ENCODE measurements at regions not wholly inside any gene's neighbourhood (a gene's known extent, or its start where the extent isn't known, plus 50 kb on each side); places are given as distances from the start of the nearest gene placed in this dataset.
A peak's percentile ranks its signal among the peaks of the same experiment; 100 is the strongest.

DNA sequence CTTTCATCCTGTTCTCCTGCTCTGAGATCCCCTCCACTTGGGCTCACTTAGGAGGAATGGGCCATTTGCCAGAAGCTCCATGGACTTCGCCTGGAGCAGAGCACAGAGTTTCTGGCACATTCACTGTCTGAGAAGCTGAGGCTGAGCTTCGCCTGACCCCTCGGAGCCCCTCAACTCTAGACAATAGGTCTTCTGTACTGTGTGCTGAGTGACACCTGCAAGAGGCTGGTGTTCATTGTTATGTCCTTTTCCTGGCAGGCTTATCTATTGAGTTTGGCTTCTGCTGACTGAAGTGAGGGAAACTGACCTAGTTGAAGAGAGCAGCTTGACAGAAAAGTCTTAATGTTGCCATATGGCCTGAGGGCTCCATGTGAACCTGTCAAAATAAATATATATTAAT lies 124.3 kb downstream of the EHF start:
- no peaks in the 10 kb centered on the region for H4K20me1 ChIP-seq (ENCODE audit: insufficient read depth, low read length)
- no TSS peak for BruUV-seq (replicated peaks)
- H3K4me2 ChIP-seq (ENCODE audit: low read depth, low read length): peak overlapping the region; percentile 46; the same call in 1 of the 2 replicates
- no peaks in the 10 kb centered on the region for H3K9me3 ChIP-seq (ENCODE audit: low read length)
- no peak overlapping the region for H2AFZ ChIP-seq (ENCODE audit: low read length)
- ChIA-PET CTCF (ENCODE audit: low intra/inter-chr PET ratio, low total read pairs) (no interaction called here), POLR2A (interaction anchor here (1.3 kb wide), 1 partner anchor 80 kb away, joined by 3 read pairs; no protein-coding TSS in a partner anchor)
- peak; percentile 23 for DNase-seq (ENCODE audit: low spot score)
- in situ Hi-C loops (cut with HindIII; ENCODE audit: extremely low pct_ligation_motif_present, low pct_unique_long_range_greater_than_20kb): no loop called here
- H3K4me1 ChIP-seq (ENCODE audit: insufficient read depth, low read length): peaks cover 15% of the 10 kb centered on the region
- H3K79me2 ChIP-seq (ENCODE audit: insufficient read depth, low read length): no peaks in the 10 kb centered on the region
- H3K4me3 ChIP-seq (replicated peaks in 1 of 3; ENCODE audit: insufficient read depth in 1 of 3, low read depth in 2 of 3, low read length in 3 of 3): no peak overlapping the region
- 0% methylated on average over 3 of the region's 3 CpGs for WGBS (ENCODE audit: low lambda C conversion rate)
- no peaks in the 10 kb centered on the region; a peak in 1 of 5 replicates for H3K27me3 ChIP-seq (ENCODE audit: control insufficient read depth in 1 of 2, insufficient read depth in 2 of 2, low read length in 2 of 2)
- ATAC-seq: peak; percentile 43
- H3K9ac ChIP-seq (ENCODE audit: insufficient read depth, low read depth, low read length): no peak overlapping the region
- intact Hi-C loops (cut with micrococcal nuclease; ENCODE audit: unreplicated experiment): loop anchor here (10.0 kb wide), 1 partner anchor 150 kb away; no protein-coding TSS in a partner anchor
- H3K36me3 ChIP-seq (replicated peaks in 1 of 2; ENCODE audit: control insufficient read depth in 1 of 2, insufficient read depth in 2 of 2, low read length in 2 of 2): no peaks in the 10 kb centered on the region
- FAIRE-seq: no peak
- no peak overlapping the region for H3K27ac ChIP-seq (ENCODE audit: extremely low read length, insufficient read depth, low read length)
- TF ChIP-seq SRSF4 (IDR thresholded peaks at IDR 0.05; ENCODE audit: low read depth, low read length, poor library complexity, severe bottlenecking): no peak
- TF ChIP-seq NR2C2 (CRISPR knock-in tag; IDR thresholded peaks at IDR 0.05; ENCODE audit: borderline replicate concordance): no peak
- no peak for TF ChIP-seq ZNF160 (CRISPR knock-in tag; IDR thresholded peaks at IDR 0.05)
- TF ChIP-seq PHF20 (CRISPR knock-in tag; IDR thresholded peaks at IDR 0.05): no peak
- no peak for TF ChIP-seq SOX13 (IDR thresholded peaks at IDR 0.05)
- TF ChIP-seq SOX13 (CRISPR knock-in tag; conservative IDR thresholded peaks at IDR 0.05 in 1 of 2, IDR thresholded peaks at IDR 0.05 in 1 of 2): peak in 1 of 2 experiments; percentile 85; a peak in 2 of 4 replicates
- no peak for TF ChIP-seq POLR2A (IDR thresholded peaks at IDR 0.05; ENCODE audit: insufficient read depth in 1 of 2, low read depth in 2 of 2, low read length in 2 of 2)
- TF ChIP-seq TMF1 (CRISPR knock-in tag; IDR thresholded peaks at IDR 0.05; ENCODE audit: low read depth): no peak
- no peak for TF ChIP-seq ZFP90 (CRISPR knock-in tag; IDR thresholded peaks at IDR 0.05; ENCODE audit: borderline replicate concordance)
- TF ChIP-seq MIER2 (CRISPR knock-in tag; IDR thresholded peaks at IDR 0.05): no peak
- TF ChIP-seq ZNF547 (CRISPR knock-in tag; IDR thresholded peaks at IDR 0.05): no peak
- no peak for TF ChIP-seq NFIB (CRISPR knock-in tag; IDR thresholded peaks at IDR 0.05; ENCODE audit: borderline replicate concordance)
- no peak for TF ChIP-seq ZFP36L2 (CRISPR knock-in tag; IDR thresholded peaks at IDR 0.05)
- no peak for TF ChIP-seq SRY (CRISPR knock-in tag; IDR thresholded peaks at IDR 0.05)
- TF ChIP-seq U2AF2 (IDR thresholded peaks at IDR 0.05; ENCODE audit: low read depth, low read length): no peak
- TF ChIP-seq NFE2L1 (CRISPR knock-in tag; IDR thresholded peaks at IDR 0.05; ENCODE audit: borderline replicate concordance): no peak
- TF ChIP-seq, protein P1, sequence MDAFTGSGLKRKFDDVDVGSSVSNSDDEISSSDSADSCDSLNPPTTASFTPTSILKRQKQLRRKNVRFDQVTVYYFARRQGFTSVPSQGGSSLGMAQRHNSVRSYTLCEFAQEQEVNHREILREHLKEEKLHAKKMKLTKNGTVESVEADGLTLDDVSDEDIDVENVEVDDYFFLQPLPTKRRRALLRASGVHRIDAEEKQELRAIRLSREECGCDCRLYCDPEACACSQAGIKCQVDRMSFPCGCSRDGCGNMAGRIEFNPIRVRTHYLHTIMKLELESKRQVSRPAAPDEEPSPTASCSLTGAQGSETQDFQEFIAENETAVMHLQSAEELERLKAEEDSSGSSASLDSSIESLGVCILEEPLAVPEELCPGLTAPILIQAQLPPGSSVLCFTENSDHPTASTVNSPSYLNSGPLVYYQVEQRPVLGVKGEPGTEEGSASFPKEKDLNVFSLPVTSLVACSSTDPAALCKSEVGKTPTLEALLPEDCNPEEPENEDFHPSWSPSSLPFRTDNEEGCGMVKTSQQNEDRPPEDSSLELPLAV (CRISPR knock-in tag; conservative IDR thresholded peaks at IDR 0.05; ENCODE audit: low read depth): no peak
- no peak for TF ChIP-seq SOX6 (IDR thresholded peaks at IDR 0.05)
- peak; percentile 61 for TF ChIP-seq SOX6 (CRISPR knock-in tag; IDR thresholded peaks at IDR 0.05)
- no peak for TF ChIP-seq PPARG (CRISPR knock-in tag; conservative IDR thresholded peaks at IDR 0.05)
- TF ChIP-seq, protein P2, sequence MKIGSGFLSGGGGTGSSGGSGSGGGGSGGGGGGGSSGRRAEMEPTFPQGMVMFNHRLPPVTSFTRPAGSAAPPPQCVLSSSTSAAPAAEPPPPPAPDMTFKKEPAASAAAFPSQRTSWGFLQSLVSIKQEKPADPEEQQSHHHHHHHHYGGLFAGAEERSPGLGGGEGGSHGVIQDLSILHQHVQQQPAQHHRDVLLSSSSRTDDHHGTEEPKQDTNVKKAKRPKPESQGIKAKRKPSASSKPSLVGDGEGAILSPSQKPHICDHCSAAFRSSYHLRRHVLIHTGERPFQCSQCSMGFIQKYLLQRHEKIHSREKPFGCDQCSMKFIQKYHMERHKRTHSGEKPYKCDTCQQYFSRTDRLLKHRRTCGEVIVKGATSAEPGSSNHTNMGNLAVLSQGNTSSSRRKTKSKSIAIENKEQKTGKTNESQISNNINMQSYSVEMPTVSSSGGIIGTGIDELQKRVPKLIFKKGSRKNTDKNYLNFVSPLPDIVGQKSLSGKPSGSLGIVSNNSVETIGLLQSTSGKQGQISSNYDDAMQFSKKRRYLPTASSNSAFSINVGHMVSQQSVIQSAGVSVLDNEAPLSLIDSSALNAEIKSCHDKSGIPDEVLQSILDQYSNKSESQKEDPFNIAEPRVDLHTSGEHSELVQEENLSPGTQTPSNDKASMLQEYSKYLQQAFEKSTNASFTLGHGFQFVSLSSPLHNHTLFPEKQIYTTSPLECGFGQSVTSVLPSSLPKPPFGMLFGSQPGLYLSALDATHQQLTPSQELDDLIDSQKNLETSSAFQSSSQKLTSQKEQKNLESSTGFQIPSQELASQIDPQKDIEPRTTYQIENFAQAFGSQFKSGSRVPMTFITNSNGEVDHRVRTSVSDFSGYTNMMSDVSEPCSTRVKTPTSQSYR (CRISPR knock-in tag; IDR thresholded peaks at IDR 0.05; ENCODE audit: borderline replicate concordance): no peak
- 0 out of 2 replicates have a peak, but pooled peaks have one; percentile 35 for TF ChIP-seq GATAD2A (CRISPR knock-in tag; IDR thresholded peaks at IDR 0.05)
- no peak for TF ChIP-seq ZNF773 (CRISPR knock-in tag; IDR thresholded peaks at IDR 0.05; ENCODE audit: borderline replicate concordance)
- TF ChIP-seq KMT2B (CRISPR knock-in tag; IDR thresholded peaks at IDR 0.05): no peak
- no peak for TF ChIP-seq CHCHD3 (CRISPR knock-in tag; IDR thresholded peaks at IDR 0.05)
